ENCODE measurements at regions not wholly inside any gene's neighbourhood (a gene's known extent, or its start where the extent isn't known, plus 50 kb on each side); places are given as distances from the start of the nearest gene placed in this dataset.

- TF ChIP-seq POLR2A (IDR thresholded peaks at IDR 0.05; ENCODE audit: low read depth, low read length) (no peak), CTCF (conservative IDR thresholded peaks at IDR 0.05; ENCODE audit: low read depth, low read length) (no peak), USF2 (IDR thresholded peaks at IDR 0.05; ENCODE audit: low read depth, low read length) (no peak), BHLHE40 (IDR thresholded peaks at IDR 0.05; ENCODE audit: low read depth, low read length) (no peak), MXI1 (IDR thresholded peaks at IDR 0.05; ENCODE audit: borderline replicate concordance, low read depth, low read length) (no peak), CHD1 (IDR thresholded peaks at IDR 0.05; ENCODE audit: low read depth, low read length) (no peak), RAD21 (IDR thresholded peaks at IDR 0.05; ENCODE audit: low read length) (no peak)
These were observed 262.2 kb downstream of the CCSER2 start for GRCh38 chr10:84590327-84591193.
